GM21423 (cell line): ENCODE measurements at regions not wholly inside any gene's neighbourhood (a gene's known extent, or its start where the extent isn't known, plus 50 kb on each side); places are given as distances from the start of the nearest gene placed in this dataset.

Experiments used
- ATAC-seq: cut with Tn5 transposase; IDR thresholded peaks from one replicate; pipeline ENCODE4 v1.9.1; 2021; ENCODE audit warnings: mild to moderate bottlenecking, moderate library complexity; ENCODE audit not compliant: unreplicated experiment

DNA sequence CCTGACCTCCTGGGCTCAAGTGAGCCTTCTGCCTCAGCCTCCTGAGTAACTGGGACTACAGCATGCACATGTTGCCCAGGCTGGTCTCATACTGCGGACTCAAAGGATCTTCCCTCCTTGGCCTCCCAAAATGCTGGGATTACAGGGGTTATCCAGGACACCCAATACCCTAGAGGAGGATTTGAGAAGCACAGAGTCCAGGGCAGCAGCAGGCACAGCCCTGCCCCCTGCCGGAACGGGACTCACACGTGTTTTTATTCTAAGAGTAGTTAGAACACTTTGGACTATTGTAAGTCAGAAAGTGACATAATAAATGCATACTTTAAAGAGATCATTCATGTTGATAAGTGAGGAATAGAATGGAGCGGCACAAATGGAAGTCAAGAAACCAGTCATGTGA is 80.2 kb downstream of the C6orf118 start:
- ATAC-seq, result no peak

DNA sequence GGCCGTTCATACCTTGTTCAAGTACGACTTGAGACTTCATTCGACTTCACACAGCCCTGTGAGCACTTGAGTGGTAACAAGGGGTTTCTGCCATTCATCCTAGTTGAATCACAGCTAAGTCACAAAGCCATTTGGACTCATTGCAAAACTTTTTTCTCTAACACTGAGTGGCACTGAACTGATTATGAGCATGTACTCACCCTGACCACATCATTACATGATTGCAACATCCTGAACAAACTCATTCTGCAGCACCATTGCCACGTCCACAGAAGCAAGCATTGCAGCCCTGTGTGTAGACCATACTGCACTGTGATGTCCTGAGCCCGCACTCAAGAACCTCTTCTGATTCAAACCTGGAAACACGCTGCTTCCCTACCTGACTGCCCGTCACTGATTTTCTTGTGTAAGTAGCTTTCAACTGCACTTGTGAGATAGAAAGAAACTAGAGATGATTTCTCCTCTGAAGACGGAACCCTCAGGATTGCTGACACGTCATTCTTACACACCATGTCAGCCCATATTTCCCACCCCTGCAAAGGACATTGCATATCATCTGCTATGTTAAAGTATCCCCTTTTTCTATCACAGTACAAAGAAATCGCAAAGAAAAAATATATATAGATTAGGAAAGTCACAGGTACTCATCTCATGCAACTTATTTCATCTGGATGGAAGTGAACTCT is 81.6 kb downstream of the C6orf118 start:
- ATAC-seq, result no peak

DNA sequence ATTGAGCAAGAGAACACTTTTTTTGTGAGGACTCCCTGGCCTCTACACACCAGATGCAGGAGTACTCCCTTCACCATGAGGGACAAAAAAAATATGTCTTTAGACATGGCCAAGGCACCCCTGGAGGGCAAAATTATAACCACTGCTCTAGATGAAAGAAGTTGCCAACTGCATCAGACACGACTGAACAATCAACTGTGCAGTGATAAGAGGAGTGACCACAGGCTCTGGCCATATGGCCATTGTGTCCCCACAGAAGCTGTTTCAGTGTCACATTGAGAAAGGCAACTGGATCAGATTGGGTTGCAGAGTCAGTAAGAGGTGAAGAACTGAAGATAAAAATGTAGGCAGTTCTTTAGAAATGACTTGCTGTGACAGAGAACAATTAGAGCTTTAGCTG is 85.7 kb downstream of the C6orf118 start:
- ATAC-seq, result no peak

DNA sequence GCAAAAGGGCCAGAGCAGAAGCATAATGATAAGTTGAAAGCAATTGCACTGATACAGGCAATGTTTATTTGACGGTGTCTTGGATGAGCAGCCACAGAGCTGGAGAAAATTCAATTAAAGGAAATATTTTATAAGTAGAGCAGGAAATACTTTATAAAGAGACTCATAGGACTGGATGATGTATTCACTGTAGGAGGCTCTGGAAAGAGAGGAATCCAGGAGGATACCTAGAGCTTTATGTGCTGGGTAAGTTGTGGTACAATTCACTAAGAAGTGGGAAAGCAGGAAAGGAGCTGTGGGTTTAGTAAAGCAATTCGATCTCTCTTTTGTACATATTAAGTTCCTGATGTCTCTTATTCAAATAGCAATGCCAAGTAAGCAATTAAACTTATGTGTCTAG is 86.3 kb downstream of the C6orf118 start:
- ATAC-seq, result no peak

DNA sequence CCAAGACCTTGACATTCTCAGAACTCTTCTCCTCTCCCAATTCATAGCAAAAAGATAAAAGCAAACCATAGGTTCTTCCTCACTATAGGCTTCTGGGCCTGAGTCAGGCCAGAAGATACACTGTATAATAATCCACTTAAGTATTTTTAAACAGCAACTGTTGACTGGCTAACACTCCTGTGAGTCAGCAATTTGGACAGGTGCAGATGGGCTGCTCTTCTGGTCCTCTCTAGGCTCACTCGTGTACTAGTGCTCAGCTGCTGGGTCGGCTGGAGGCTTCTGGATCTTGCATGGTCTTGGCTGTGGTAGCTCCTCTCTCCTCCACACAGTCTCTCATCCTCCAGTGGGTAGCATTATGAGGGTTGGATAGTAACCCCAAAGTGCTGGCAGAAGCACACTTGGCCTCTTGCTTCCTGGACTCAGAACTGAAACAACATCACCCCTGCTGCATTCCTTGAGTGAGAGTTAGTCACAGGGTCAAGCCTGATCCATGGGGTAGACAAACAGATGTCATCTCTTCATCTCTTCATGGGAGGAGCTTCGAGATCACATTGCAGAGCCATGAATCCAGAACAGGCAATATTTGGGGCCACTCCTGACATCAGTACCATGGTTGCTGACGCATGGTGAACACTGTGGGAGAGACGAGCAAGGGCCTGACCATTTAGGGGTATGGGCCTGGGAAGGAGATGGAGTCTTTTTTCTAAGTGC is 86.9 kb downstream of the C6orf118 start:
- ATAC-seq, result no peak

DNA sequence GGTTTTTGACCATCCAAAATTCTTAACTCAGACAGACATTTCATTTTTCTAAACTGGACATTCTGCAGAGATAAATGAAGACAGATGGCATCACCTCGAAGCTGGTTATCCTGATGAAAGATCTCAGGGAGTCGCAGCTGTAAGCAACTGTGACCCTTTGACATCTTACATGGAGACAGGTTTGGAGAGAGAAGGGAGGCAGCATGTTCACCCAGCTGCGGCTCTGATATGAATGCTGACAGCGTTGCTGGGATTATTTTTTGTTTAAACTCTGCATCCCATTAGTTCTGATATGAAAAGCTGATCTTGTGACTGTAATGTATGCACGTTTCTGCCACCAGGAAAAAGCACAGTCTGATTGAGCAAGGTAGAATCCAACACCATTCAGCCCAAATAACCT is 89.4 kb downstream of the C6orf118 start:
- no peak for ATAC-seq

DNA sequence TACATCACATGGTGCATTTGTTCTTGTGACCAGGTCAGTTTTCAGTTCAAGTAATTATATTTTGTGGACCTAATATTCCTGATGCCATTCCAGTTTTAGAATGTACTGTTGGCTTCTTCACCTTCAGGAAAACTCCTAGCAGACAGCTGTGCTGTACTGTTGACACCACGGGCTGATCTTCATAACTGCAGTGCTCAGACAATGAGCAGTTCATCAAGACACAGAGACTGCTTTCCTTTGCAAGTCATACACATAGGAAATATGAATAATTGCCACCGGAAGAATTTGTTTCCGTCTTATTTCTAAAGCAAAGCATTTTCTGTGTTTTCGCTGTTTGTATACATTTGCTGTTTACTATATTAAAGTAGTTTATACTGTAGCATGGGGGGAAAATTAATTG is 89.8 kb downstream of the C6orf118 start:
- no peak for ATAC-seq

DNA sequence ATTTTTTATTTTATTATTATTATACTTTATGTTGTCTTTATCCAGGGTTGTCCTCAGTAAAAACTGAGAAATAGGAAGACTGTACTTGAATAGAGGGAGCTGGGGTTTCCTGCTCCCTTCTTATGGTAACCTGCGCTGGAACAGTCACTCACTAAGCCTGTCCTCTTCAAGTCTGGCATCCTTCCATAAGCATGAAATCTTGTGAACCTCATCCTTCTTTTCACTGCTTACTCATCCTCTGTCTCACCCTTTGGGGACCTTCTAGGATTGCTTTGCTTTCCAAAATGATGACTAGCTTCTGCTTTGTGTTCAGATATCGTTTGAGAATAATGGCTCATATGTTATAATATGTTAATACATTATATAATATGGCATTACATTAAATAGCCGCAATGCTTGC is 90.6 kb downstream of the C6orf118 start:
- ATAC-seq, result no peak

DNA sequence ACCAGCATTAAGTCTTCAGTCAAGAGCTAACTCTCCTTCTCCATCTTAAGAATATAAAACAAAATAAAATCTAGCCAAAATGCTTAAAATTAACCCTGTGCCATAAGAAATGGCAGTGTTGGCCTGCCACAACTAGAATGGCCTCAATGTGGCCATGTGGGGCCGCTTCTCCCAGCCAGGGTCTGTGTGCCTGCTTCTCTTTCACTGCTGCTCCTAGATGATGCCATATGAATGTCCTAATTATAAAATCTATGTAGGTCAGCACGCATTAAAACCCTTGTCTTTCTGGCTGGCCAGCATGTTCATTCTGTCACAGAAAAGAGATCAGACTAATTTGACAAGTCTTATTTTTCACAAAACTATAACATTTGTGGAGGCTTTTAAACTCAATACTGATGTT is 102.6 kb downstream of the C6orf118 start:
- ATAC-seq, result no peak

DNA sequence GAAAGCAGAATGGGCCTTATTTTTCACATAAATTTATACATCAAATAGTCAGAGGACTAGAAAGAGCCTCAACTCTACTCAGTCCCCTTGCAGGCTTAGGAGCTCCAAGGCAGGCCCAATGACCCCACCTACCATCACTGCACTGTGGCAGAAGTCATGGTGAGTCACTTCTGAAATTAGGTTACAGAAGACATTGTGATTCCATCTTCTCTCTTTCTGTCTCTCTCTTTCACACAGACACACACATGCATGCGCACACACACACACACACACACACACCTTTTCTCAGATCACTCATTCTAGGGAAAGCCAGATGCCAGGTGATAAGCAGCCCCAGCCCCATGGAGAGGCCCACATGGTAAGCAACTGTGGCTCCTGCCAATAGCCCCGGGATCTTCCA is 103.8 kb downstream of the C6orf118 start:
- ATAC-seq, result no peak

DNA sequence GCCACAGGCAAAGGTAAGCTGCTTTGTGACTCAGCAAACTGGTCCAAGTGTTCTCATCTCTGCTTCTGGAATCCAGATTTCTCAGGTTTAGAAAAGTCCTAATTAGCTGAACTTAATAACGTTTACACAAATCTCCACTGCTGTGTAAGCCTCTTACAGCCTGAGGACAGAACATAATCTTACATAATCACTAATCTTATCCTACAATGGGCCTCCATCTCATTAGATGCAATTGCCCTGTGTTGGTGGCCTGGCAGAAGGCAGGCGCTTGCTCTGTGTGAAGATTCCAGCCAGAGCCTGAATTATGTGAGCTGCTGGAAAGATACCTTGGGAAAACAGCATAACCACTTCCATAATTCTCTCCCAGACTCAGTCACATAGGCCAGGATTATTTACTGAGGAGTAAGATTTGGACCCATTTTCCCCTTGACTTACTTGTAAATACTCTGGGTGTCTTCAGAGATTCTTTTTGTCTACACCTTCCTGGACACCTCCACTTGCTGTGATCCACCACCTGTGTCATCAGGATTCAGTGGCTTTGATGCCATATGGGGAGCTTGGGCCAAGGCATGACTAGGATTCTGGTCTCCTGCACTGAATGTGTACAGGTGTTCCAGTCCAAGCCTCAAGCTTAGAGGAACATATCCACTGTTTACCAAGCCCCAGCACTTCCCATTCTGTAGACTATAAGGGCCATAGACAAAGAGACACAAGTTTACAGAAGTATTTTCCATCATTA is 104.4 kb downstream of the C6orf118 start:
- ATAC-seq, result no peak

DNA sequence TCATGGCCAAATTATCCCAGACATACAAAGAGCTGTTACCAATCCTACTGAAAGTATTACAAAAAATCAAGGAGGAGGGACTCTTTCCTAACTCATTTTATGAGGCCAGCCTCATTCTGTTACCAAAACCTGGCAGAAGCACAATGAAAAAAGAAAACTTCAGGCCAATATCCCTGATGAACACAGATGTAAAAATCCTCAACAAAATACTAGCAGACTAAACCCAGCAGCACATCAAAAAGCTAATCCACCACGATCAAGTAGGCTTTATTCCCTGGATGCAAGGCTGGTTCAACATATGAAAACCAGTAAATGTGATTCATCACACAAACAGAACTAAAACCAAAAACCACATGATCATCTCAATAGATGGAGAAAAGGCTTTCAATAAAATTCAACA is 109.2 kb downstream of the C6orf118 start:
- no peak for ATAC-seq

DNA sequence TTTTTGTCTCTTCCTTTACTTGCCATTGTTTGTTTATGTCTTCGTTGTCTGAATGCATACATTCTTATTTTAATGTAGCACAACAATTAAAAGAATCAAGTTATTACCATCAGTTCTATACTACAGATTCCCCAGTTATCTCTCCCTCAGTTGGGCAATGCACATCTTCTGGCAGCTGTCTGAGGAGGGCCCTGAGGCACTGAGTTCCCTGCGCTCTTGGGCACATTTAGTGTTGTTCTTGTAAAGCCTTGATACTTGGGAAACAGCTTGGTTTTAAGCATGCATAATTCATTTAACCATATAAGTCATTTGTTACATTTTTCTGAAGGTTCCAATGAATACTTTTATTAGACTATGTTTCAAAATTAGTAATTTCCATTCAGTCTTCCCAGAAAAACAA is 117.9 kb downstream of the C6orf118 start:
- no peak for ATAC-seq

DNA sequence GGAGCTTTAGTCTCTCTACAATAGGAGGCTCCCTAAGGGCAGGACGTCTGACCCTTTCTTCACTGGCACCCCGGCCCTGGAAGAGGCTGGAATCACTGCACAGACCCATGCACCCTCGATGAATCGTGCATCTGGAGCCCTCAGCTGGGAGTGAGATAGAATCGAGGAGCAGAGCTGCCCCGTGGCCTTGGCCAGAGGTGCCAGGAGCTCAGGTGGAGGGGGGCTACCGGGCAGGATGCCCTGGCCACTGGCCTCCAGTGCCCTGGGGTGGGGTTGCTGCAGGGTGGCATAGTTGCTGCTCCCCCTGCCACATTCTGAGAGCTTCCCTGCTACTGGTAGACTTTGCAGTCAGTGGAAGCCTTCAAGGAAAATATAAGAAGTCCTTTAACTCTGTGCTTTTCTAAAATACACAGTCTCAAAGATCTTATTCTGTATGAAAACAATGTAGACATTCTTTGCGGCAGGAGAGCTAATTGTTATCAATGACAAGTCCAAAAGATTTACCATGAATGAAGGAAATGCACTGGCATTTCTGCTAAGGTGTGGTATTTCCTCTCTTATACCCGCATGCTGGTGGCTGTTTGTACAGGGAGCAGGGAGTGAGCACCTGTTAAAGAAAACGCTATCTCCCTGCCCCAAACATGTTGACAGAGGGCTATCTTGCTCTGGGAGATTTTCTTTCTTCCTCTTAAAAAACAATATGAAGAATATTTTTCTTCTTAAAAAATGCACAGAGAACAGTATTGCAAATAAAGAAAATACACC is 122.8 kb downstream of the C6orf118 start:
- no peak for ATAC-seq

DNA sequence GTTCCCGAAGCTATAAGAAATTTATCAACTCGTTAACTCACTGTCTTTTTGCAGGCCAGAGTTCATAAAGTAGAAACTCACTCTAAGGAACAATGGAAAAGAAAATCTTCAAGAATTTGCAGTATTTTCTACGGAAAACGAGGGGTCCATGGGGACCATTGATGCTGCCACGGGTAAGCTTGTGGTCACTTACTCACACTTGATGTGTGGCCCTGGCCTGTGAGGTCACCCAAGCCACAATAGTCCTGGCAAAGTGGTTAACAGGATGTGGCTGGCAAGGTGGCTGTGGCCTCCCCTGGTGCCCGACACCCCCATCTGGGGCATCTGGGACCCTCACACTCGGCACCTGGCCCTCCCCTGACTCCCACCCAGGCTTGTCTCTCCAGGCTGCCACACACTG is 123.4 kb downstream of the C6orf118 start:
- ATAC-seq, result no peak

DNA sequence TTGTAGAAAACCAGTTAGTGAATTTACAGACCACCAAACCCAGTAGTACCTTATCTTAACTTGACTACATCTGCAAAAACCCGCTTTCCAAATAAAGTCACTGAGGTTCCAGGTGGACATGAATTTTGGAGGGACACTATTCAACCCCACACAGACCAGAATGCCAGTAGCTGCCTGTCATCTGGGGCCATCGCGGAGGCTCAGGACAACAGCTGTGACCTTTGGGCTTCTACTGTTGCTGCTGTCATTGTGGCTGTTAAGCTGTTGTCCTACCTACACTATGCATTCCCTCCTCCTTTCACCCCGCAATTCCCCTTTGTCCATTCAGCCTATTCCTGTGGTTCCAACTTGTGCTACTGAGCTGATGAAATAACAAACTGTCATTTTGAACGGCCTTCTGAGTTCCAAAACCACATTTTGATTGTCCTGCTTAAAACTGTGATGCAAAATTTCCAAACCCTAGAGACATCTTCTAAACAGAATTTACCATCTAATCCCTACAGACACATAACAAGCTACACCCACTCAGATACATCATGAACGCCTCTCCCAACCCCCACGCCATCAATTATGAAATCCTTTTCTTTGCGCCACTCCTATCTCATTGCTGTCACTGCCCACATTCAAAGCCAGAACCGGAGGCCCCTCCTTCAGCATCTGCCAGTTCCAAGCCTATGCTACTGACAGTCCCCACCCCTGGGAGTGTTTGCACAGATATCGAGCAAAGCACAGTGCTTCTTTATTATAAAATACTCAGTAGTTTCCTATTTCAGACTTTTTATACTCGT is 125.0 kb downstream of the C6orf118 start:
- ATAC-seq, result no peak

DNA sequence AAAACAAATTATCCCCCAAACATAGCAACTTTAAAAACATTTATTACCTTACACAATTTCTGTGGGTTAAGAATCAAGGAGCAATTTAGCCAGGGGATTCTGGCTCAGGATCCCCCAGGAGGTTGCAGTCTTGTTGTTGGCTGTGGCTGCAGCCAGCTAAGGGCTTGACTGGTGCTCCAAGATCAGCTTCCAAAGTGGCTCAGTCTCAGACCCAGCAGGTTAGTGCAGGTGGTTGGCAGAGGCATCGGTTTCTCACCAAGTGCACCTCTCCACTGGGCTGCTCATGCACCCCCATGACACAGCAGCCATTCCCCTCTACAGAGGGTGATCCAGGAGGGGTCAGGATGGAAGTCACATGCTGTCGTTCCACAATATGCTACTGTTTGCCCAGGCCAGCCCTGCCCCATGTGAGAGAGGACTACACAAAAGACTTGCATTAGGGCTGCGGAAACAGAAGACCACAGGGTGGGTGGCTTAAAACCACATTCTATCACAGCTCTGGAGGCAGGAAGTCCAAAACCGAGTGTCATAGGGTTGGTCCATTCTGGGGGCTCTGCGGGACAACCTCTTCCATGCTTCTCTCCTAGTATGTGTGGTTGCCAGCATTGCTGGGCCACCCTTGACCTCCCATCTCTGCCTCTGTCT is 125.8 kb downstream of the C6orf118 start:
- ATAC-seq, result no peak

DNA sequence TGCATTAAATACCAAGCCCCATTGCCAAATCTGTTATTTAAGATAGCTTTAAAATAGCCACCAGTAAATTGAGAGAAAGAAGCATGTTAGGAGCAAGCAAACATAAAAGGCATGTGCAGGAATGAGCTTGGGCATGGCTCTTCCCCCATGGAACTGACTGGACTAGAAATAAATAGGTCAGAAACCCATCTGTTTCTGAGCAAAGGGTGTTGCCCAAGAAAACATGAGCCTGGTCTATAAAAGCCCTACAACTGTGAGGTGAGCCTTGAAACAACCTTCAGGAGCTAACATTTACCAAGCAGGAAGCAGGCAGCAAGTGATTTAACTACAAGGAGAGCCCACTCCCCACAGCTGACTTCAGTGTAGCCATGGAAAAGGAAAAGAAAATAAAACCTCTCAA is 126.3 kb downstream of the C6orf118 start:
- no peak for ATAC-seq

DNA sequence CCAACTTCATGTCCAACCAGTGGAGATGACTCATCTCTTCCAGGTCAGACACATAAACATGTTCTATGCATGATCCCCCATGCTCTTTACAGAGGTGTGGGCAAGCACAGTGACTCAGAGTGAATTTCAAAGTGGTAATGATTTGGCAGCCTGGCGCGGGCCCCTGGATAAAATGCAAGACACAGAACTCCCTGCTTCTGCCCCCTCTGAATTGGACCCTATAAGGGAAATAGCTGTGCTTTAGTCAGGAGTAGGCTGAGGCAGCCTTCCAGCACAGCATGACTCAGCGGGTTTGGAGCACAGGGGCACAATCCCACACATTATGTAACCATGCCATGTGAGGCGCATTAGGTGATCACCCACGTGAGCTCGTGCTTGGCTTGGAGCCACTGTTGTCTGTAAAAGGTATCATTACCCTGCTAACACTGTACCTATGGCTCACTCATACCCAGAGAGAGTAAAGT is 127.4 kb downstream of the C6orf118 start:
- ATAC-seq, result no peak

DNA sequence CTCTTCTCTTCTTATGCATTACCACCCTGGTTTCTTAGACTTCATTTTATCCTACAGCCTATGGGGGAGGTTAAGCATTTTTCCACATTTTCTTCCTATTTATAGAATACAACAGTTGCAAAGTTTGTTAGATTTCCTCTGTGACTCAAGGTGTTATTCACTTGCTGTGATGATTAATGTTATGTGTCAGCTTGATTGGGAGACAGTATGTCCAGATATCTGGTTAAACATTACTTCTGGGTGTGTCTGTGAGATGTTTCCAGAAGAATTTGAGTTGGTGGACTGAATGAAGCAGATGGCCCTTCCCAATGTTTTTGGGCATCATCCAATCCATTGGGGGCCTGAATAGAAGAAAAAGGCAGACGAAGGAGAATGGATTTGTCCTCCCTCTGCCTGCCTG is 131.3 kb downstream of the C6orf118 start:
- no peak for ATAC-seq
